C4-2B (cell line): ENCODE measurements at regions not wholly inside any gene's neighbourhood (a gene's known extent, or its start where the extent isn't known, plus 50 kb on each side); places are given as distances from the start of the nearest gene placed in this dataset.

Source experiments
- ZFX ChIP-seq: fragments of 450-650 bp; IDR thresholded peaks from 2 replicates; pipeline ENCODE4 v1.6.1; 2017
- TF ChIP-seq, protein P1 (sequence below): fragments of 450-650 bp; conservative IDR thresholded peaks from 2 replicates; pipeline ENCODE4 v1.5.1; 2017; ENCODE audit warnings: mild to moderate bottlenecking

DNA sequence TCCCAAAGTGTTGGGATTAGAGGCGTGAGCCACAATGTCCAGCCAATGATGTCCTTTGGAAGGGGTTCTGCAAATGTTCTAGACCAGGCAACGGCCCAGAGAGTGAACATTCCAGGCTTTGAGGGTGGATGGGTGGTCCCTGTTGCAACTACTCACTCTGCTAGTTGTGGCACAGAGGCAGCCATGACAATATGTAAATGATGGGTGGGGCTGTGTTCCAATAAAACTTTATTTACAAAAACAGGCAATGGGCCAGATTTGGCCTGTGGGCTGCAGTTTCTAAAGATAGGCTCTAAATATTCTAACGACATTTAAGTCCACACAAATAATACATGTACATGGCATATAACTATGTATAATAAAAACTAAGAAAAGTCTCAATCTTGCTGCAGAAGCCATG, 276.3 kb downstream of the CTTN start:
- TF ChIP-seq, protein P1, sequence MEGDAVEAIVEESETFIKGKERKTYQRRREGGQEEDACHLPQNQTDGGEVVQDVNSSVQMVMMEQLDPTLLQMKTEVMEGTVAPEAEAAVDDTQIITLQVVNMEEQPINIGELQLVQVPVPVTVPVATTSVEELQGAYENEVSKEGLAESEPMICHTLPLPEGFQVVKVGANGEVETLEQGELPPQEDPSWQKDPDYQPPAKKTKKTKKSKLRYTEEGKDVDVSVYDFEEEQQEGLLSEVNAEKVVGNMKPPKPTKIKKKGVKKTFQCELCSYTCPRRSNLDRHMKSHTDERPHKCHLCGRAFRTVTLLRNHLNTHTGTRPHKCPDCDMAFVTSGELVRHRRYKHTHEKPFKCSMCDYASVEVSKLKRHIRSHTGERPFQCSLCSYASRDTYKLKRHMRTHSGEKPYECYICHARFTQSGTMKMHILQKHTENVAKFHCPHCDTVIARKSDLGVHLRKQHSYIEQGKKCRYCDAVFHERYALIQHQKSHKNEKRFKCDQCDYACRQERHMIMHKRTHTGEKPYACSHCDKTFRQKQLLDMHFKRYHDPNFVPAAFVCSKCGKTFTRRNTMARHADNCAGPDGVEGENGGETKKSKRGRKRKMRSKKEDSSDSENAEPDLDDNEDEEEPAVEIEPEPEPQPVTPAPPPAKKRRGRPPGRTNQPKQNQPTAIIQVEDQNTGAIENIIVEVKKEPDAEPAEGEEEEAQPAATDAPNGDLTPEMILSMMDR = no peak
- no peak for TF ChIP-seq ZFX
